VCaP (cell line): ENCODE measurements at regions not wholly inside any gene's neighbourhood (a gene's known extent, or its start where the extent isn't known, plus 50 kb on each side); places are given as distances from the start of the nearest gene placed in this dataset.

Experiments
- H3K27ac ChIP-seq: fragments of 450-650 bp; 2 replicates; pipeline ENCODE4 v1.5.1; 2017
- TF ChIP-seq, protein P1 (sequence below): fragments of 450-650 bp; conservative IDR thresholded peaks from 2 replicates; pipeline ENCODE4 v1.5.1; 2017; ENCODE audit warnings: mild to moderate bottlenecking, moderate library complexity

DNA sequence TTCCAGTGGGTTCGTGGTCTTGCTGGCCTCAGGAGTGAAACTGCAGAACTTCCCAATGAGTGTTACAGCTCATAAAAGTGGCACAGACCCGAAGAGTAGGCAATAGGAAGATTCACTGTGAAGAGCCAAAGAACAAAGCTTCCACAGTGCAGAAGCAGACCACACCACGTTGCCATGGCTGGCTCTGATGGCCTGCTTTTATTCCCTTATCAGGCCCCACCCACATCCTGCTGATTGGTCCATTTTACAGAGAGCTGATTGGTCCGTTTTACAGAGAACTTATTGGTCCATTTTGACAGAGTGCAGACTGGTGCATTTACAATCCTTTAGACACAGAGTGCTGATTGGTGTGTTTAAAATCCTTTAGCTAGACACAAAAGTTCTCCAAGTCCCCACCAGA lies 131.4 kb upstream of the CHRM3 start:
- no peak overlapping the region for H3K27ac ChIP-seq
- TF ChIP-seq, protein P1, sequence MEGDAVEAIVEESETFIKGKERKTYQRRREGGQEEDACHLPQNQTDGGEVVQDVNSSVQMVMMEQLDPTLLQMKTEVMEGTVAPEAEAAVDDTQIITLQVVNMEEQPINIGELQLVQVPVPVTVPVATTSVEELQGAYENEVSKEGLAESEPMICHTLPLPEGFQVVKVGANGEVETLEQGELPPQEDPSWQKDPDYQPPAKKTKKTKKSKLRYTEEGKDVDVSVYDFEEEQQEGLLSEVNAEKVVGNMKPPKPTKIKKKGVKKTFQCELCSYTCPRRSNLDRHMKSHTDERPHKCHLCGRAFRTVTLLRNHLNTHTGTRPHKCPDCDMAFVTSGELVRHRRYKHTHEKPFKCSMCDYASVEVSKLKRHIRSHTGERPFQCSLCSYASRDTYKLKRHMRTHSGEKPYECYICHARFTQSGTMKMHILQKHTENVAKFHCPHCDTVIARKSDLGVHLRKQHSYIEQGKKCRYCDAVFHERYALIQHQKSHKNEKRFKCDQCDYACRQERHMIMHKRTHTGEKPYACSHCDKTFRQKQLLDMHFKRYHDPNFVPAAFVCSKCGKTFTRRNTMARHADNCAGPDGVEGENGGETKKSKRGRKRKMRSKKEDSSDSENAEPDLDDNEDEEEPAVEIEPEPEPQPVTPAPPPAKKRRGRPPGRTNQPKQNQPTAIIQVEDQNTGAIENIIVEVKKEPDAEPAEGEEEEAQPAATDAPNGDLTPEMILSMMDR: no peak

DNA sequence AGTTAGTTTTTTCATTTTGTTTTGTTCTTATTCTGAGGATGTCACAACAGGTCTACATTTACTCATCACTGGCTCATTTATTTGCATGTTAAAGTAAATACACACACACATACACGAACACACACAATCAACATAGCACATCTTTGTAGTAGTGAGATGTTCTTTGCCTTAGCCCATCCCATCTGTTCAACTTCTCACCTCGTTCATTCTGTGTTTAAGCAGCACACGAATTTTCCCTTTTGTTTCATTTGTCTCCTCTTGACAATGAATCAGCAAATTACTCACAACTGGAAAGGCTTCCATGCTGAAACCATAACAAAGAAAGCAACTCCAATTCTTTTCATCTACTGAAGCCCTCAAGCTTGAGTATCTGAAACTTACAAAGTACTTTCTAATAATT lies 133.3 kb upstream of the CHRM3 start:
- no peak overlapping the region for H3K27ac ChIP-seq
- TF ChIP-seq, protein P1: no peak

DNA sequence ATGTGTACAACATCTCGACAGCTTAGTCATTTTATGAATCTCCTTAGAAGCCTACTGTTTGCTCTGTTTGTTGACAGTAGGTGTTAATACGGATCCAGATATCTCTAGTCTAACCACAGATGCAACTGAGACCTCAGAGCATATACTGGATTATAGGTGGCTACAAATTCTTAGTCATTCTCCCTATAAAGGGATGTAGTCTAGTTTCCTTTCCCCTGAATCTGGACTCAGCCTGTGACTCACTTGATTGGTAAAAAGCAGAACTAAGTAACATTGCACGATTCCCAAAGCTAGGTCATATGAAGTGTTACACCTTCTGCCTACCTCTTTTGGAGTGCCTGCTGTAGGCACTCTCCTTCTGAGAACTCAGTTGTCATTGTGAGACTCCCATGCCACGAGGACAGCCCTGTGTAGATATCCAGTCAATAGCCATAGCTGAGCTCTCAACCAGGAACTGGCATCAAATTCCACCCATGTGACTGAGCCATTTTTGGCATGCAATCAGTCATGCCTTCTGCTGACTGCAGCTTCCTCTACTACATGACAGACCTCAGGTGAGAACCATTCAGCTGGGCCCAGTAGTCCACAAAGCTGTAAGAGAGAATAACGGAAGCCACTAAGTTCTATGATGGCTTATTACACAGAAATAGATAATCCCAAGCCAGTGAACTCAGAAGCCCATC lies 135.9 kb upstream of the CHRM3 start:
- TF ChIP-seq, protein P1: no peak
- no peak overlapping the region for H3K27ac ChIP-seq

DNA sequence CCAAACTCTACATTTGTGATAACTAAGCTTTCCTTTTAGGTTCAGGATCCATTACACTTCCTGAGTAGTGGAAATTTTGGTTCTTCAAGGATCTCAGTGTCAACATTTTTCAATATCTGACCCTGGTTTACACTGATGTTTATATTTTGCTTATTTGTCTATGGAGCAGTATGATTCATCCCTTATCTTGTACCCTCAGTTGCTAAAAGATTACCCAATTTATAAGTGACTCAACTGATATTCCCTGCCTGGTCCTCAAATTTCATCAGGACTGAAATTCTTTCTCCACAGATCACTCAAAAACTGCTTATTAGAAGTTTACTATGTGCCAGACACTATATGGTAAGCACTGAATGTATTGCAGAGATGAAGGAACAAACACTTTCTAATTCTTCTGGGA lies 139.1 kb upstream of the CHRM3 start:
- TF ChIP-seq, protein P1: no peak
- no peak overlapping the region for H3K27ac ChIP-seq

DNA sequence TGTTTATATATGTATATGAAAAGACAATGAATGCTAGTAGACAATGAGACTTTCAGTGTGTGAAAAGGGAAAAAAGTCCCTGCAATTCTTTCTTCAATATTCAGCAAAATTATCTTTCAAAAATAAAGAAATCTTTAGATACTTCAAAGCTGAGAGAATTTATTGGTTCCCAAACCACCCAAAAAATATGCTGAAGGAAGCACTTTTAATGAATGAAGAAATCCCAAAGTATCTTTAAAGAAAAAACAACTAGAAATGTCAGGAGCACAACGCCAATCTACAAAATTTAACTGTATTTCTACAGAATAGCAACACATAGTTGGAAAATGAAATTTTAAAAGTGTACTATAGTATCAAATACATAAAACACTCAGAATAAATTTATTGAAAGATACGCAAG lies 142.3 kb upstream of the CHRM3 start:
- TF ChIP-seq, protein P1: no peak
- no peak overlapping the region for H3K27ac ChIP-seq

DNA sequence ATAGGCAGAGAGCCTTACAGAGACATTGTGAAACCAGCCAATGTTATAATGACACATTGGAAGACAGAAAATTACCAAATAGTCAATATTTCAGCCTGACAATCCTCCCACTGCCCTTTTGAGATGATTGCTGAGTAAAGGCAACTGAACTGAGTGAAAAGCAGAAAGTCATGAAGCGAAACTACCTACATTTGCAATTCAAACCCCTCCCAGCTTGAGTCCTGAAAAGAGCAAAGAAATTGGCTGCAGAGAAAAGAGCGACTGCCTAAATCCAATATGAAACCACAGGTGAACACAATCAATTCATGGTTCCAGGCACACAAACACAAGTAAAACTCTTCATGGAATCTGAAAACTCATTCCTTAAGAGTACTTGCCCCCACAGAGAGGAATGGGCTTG lies 143.4 kb upstream of the CHRM3 start:
- TF ChIP-seq, protein P1: no peak
- no peak overlapping the region for H3K27ac ChIP-seq

DNA sequence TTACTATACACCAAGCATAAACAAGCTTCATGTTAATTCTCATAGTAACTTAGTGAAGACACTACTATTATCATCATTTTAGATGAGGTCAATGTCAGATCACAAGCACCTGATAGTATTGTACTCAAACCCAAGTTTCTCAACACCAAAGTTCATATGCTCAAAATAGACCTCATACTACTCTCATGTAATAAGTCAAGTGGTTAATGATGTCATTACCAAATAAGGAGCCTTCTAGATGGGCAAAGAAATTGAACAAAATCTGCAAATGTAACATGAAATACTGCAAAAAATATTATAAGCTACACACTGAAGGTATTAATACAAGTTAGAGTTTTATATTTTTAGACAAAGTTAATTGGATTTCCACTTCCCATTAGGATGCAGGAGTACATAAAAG lies 144.0 kb upstream of the CHRM3 start:
- TF ChIP-seq, protein P1: no peak
- no peak overlapping the region for H3K27ac ChIP-seq
